Stimulated activated CD4-positive, alpha-beta T cell treated with anti-CD3 and anti-CD28 coated beads, Interleukin-1b, Interleukin-23, amount 100 ng/mL, for 4 hours (primary cell): ENCODE measurements at regions not wholly inside any gene's neighbourhood (a gene's known extent, or its start where the extent isn't known, plus 50 kb on each side); places are given as distances from the start of the nearest gene placed in this dataset.
"Not testable (repeated sequence)": the region's sequence is repeated elsewhere in the genome, so short reads cannot be mapped to it uniquely, and the experiment has no call there.

Source experiments
- DNase-seq, 2 donors: peaks; one replicate each; pipeline ENCODE4 v3.0.0-alpha.2; 2020; ENCODE audit warnings: low read depth in 2 of 2

DNA sequence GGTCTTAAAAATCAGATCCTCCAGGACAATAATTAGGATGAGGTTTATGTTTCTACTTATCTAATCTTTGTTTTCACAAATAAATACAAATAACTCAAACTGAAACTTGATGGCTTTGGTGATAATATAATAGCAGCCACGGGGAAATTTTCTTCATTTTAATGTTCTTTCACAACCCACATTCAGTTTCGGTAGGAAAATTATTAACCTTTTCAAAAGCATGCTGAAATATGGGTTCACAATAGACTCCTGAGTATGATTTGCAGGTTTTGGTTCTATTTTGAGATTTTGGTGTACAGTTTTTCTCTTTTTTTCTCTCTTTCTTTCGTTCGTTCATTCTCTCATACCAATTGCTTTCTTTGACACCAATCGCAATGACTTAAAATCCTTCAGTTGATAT lies 233.9 kb upstream of the PLGLB2 start:
- not testable (repeated sequence) for DNase-seq

- not testable (repeated sequence) for DNase-seq
Observed at GRCh38 chr2:87514515-87514914, 233.4 kb upstream of the PLGLB2 start.

DNA sequence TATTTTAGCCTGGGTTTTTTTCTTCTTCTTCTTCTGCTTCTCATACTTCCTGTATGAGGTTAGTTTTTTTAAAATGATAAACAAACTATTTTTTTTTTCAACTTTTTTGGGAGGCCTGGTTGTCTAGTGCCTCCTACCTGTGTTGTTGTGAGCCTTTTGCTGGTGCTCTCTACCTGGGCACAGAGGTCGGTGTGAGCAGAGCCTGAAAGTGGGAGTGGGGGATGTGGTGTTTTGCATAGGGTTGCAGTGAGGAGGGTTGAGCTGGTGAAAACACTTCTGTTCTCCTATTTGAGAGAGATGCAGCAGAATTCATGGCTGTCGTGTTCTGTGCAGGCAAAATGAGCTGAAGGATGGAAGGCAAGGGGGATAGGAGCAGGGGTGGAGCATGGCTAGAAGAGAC lies 232.7 kb upstream of the PLGLB2 start:
- not testable (repeated sequence) for DNase-seq

DNA sequence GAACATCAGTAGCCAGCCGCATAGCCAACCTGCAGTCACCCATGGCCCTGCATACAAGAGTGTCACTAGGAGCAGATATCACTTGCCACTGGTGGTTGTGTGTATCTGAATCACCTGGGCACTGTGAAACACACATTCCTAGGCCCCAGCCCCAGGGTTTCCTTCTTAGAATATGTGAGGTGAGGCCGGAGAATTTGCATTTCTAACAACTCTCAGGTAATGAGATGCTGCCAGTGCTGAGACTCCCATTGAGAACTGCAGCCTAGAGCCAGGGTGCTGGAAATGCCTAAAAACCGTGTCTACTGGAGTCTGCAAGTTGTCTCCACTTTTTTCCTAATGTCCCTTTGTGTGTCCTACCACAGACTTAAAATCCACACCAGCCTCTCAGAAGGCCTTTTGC lies 232.0 kb upstream of the PLGLB2 start:
- not testable (repeated sequence) for DNase-seq

DNA sequence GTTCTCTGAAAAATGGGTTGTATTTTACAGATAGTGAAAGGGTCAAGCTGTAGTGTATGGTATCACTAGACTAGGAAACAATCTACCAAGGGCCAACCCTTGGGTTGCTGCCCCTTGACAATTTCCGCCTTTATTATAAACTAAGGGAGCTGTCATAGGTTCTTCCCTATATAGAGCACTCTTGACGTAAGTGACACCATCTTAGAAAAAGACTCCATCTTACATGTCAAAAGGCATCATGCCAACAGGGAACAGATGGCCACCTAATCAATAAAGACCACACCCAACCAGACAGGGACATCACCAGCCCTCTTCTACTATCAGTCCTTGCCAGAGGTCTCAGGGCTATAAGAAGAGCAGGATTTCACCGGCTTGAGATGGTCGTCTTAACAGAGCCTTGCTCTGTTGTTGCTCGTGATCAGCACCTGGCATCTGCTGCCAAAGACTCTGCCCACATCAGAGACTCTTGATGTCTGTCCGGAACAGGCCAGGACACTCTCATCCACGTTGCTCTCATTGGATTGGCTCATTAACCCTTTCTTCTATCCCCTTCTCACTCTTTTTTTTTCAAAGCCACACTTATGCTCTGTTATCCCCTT lies 231.4 kb upstream of the PLGLB2 start:
- DNase-seq = not testable (repeated sequence)

DNA sequence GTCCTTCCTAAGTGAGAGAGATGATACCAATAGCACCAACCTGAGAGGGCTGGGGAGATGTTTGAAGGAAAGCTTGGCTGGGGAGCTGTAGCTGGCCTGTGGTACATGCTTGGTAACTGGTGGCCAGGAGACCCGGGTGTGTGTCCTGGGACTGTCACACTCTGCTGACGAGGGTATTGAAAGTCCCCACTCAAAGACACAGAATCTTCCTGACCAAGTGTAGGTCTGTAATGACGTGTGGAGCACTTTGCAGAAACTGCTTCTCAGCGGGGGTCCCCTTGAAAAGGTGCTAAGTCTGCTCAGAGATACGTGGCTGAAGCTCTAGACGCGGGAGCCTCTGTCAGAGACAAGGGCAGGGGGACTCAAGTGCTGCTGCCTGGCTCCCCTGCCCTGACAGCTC lies 230.4 kb upstream of the PLGLB2 start:
- DNase-seq = not testable (repeated sequence)

DNA sequence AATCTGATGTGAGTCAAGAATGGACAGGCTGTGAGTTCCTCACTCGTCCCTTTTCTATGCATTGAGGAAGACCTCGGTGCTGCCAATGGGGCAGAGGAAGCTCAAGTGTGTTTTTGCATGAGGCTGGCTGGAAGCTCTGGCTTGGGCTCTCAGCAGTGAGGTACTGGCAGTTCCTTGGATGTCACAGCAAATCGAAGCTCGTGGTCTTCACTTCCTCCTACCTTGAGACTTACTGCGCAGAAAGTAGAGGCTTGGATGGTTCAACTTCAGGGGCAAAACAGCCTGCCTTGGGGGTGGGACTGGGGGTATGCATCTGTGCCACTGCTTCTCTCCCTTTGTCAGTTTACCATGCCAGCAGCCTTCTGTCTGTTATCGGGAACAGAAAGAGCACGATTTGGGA lies 229.8 kb upstream of the PLGLB2 start:
- DNase-seq = not testable (repeated sequence)

GRCh38 chr2:87518547-87518946 lies 229.3 kb upstream of the PLGLB2 start:
- DNase-seq = not testable (repeated sequence)

GRCh38 chr2:87519158-87520011 lies 228.5 kb upstream of the PLGLB2 start:
- DNase-seq = not testable (repeated sequence)

DNA sequence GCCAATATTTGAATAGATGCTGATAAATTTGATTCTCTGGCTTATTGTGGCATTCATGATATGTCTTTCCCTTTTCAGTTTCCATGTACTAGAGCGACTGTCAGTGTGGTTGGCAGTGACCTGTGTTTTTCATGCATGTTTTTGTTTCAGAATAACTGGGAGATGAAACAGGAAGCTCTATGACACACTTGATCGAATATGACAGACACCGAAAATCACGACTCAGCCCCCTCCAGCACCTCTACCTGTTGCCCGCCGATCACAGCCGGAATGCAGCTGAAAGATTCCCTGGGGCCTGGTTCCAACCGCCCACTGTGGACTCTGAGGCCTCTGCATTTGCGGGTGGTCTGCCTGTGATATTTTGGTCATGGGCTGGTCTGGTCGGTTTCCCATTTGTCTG lies 226.8 kb upstream of the PLGLB2 start:
- peak in 1 of 2 donors; percentile 39 for DNase-seq

DNA sequence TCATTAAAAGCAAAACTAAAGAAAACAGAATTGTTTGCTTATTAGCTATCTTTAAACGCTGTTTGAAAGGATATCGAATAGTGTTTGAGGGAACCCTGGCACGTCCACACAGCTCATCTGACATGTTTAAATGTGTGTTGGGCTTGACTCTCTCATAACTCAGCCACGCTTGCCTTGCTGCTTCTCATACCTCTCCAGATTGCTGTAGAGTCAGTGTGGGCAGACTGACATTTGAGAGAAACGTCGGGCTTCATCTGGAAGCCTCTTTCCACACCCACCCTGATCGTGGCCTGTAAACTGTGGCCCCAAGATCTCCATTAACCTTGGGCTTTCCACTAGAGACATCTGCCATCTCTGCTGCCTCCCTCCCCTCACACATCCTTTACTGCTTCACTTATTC lies 226.4 kb upstream of the PLGLB2 start:
- not testable (repeated sequence) for DNase-seq

GRCh38 chr2:87524619-87525188 lies 223.2 kb upstream of the PLGLB2 start:
- not testable (repeated sequence) for DNase-seq

- not testable (repeated sequence) for DNase-seq
Observed at GRCh38 chr2:87525497-87525991, 222.3 kb upstream of the PLGLB2 start.

GRCh38 chr2:87526258-87526657 lies 221.6 kb upstream of the PLGLB2 start:
- not testable (repeated sequence) for DNase-seq

- DNase-seq = not testable (repeated sequence)
Observed at GRCh38 chr2:87531968-87532715, 215.7 kb upstream of the PLGLB2 start.

DNA sequence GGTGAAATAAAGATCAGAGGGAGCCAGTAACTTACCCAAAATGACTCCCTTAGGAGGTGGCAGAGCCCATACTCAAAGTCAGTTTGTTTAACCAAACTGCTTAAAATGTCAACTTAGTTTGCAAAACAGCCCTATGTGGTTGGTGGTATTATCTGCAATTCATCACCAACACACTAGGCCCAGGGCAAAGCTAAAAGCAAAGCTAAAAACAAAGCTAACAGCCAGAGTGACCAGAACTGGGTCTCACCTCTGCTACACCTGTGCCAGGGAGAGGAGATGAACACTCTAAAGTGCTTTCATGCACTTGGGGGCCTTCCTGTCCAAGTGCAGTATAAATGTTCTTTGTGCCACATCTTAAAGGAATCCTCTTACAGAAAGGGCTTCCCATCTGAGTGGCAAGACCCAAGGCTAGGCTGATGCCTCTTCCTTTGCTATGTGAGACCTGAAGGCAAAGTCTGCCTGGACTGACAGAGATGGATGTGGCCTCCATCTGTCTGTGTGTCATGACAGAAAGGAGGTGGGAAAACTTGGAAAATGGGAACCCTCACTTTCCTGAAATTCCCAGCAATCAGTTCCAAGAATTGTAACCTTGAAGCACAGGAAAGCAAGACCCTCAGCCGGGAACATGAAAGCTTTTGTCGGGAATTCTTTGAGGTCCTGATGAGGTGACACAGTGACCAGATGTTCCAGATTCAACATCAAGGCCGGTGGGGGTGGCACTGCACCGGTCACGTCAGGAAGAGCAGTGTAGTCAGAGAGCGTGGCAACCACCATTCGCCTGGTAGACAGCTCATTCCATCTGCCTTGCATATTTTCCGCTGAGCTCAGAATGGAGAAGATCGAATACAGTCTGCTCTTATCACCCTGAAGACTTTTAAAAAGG lies 214.3 kb upstream of the PLGLB2 start:
- DNase-seq = not testable (repeated sequence)

GRCh38 chr2:87534273-87534889 lies 213.5 kb upstream of the PLGLB2 start:
- DNase-seq = not testable (repeated sequence)

DNA sequence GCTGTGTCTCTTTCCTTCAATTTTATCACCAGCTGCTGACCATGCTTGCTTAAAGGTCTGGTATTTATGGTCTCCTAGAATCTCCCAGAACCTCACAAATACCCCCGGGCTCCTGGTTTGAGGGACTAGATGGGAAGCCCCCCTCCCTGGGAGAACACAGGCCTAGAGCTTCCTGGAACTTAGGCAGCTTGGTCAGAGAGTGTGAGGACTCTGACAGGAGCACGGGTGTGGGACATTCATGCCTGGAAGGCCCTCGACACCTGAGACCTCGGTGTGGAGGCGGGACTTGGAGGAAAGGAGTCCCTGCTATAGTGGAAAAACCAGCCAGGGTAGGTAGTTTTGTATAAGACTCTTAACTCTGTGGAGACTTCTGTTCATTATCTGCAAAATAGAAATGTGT lies 211.5 kb upstream of the PLGLB2 start:
- not testable (repeated sequence) for DNase-seq

DNA sequence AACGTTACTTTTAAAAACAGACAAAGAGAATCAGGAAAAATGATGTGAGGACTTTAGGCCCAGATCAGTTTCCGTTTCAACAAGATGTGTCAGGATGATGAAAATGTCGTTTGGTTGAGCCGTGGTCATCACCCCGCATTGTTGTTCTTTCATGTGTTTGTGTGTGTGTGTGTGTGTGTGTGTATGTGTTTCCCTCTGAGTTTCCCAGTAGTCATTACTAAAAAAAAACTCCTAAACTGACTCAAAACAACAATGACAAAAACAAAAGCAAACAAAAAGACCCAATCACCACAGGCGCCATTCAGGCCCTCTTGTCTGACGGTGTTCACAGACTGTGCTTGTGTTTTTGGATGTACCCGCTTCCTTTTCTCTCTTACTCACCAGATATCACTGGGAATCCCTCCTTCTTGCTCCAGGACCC lies 210.6 kb upstream of the PLGLB2 start:
- not testable (repeated sequence) for DNase-seq

- DNase-seq = not testable (repeated sequence)
Observed at GRCh38 chr2:87538268-87538667, 209.6 kb upstream of the PLGLB2 start.
